Lower lobe of right lung (tissue), 2 donors: ENCODE measurements at regions not wholly inside any gene's neighbourhood (a gene's known extent, or its start where the extent isn't known, plus 50 kb on each side); places are given as distances from the start of the nearest gene placed in this dataset.
A peak's percentile ranks its signal among the peaks of the same experiment; 100 is the strongest.

Source experiments
- ATAC-seq, 2 donors: fragments of 200-7000 bp; cut with Tn5 transposase; one replicate each; pipeline ENCODE4 v1.9.1; 2020 to 2022; ENCODE audit warnings: mild to moderate bottlenecking in 2 of 2, moderate library complexity in 2 of 2
- DNase-seq: peaks from one replicate; pipeline ENCODE4 v3.0.0-alpha.2; 2020
- H3K27ac ChIP-seq: fragments of 200-600 bp; one replicate; pipeline ENCODE4 v1.8.0; 2022
- H3K27me3 ChIP-seq: fragments of 200-600 bp; one replicate; pipeline ENCODE4 v1.8.0; 2022; ENCODE audit warnings: low read depth
- H3K36me3 ChIP-seq: fragments of 200-600 bp; one replicate; pipeline ENCODE4 v1.8.0; 2022; ENCODE audit warnings: mild to moderate bottlenecking
- H3K4me1 ChIP-seq: fragments of 200-600 bp; one replicate; pipeline ENCODE4 v1.8.0; 2022
- H3K4me3 ChIP-seq: fragments of 200-600 bp; one replicate; pipeline ENCODE4 v1.8.0; 2022; ENCODE audit warnings: mild to moderate bottlenecking
- H3K9me3 ChIP-seq: fragments of 200-600 bp; one replicate; pipeline ENCODE4 v1.8.0; 2022
- CTCF ChIP-seq: fragments of 200-600 bp; IDR thresholded peaks from one replicate; pipeline ENCODE4 v1.8.0; 2022; ENCODE audit warnings: antibody characterized with exemption, mild to moderate bottlenecking
- intact Hi-C: fragments of 100-400 bp; cut with DNase I; formaldehyde crosslinking; loops from one replicate; pipeline ENCODE4 v1.11.0; 2022
- donor health status: DM: no; HTN: yes; CAD: no; lungs with severe emphysema.

- H3K36me3 ChIP-seq, result no peaks in the 10 kb centered on the region
- no peak overlapping the region for H3K27ac ChIP-seq
- no peaks in the 10 kb centered on the region for H3K27me3 ChIP-seq
- DNase-seq, result no peak
- TF ChIP-seq CTCF, result no peak
- no peak overlapping the region for H3K4me3 ChIP-seq
- no peaks in the 10 kb centered on the region for H3K4me1 ChIP-seq
- intact Hi-C loops, result no loop called here
- H3K9me3 ChIP-seq, result no peaks in the 10 kb centered on the region
- no peak for ATAC-seq
Measured at GRCh38 chr12:89289720-89290119, 62.6 kb downstream of the DUSP6 start.

- no peak for ATAC-seq
- intact Hi-C loops, result no loop called here
- TF ChIP-seq CTCF, result no peak
Measured at GRCh38 chr12:89288959-89289358, 63.3 kb downstream of the DUSP6 start.

GRCh38 chr12:89286501-89286900 is 65.8 kb downstream of the DUSP6 start:
- intact Hi-C loops, result no loop called here
- H3K27ac ChIP-seq, result no peak overlapping the region
- no peaks in the 10 kb centered on the region for H3K27me3 ChIP-seq
- ATAC-seq, result no peak
- TF ChIP-seq CTCF, result no peak
- no peaks in the 10 kb centered on the region for H3K9me3 ChIP-seq
- H3K4me3 ChIP-seq, result no peak overlapping the region
- no peak for DNase-seq
- peaks cover 4% of the 10 kb centered on the region for H3K4me1 ChIP-seq
- H3K36me3 ChIP-seq, result no peaks in the 10 kb centered on the region

More at GRCh38 chr12:89288959-89289358, 63.3 kb downstream of the DUSP6 start:
- H3K27ac ChIP-seq, result no peak overlapping the region
- no peaks in the 10 kb centered on the region for H3K9me3 ChIP-seq
- H3K4me3 ChIP-seq, result no peak overlapping the region
- no peaks in the 10 kb centered on the region for H3K4me1 ChIP-seq
- no peaks in the 10 kb centered on the region for H3K27me3 ChIP-seq
- no peaks in the 10 kb centered on the region for H3K36me3 ChIP-seq
- no peak for DNase-seq

GRCh38 chr12:89281539-89281867 is 70.8 kb downstream of the DUSP6 start:
- H3K27me3 ChIP-seq, result no peaks in the 10 kb centered on the region
- peak overlapping the region; percentile 69 for H3K27ac ChIP-seq
- no peaks in the 10 kb centered on the region for H3K36me3 ChIP-seq
- intact Hi-C loops, result no loop called here
- H3K9me3 ChIP-seq, result no peaks in the 10 kb centered on the region
- H3K4me3 ChIP-seq, result no peak overlapping the region
- DNase-seq (no peak), ATAC-seq (no peak)
- TF ChIP-seq CTCF, result no peak
- H3K4me1 ChIP-seq, result peaks cover 16% of the 10 kb centered on the region

GRCh38 chr12:89280833-89281538 is 71.3 kb downstream of the DUSP6 start:
- Histone ChIP-seq H3K27me3 (no peaks in the 10 kb centered on the region), H3K4me1 (peaks cover 16% of the 10 kb centered on the region), H3K36me3 (no peaks in the 10 kb centered on the region), H3K27ac (peak overlapping the region; percentile 69), H3K4me3 (no peak overlapping the region), H3K9me3 (no peaks in the 10 kb centered on the region)
- no peak for TF ChIP-seq CTCF
- ATAC-seq (peak in 1 of 2 donors; percentile 62), DNase-seq (no peak)
- intact Hi-C loops, result no loop called here
